NB4 (cell line): ENCODE measurements at regions not wholly inside any gene's neighbourhood (a gene's known extent, or its start where the extent isn't known, plus 50 kb on each side); places are given as distances from the start of the nearest gene placed in this dataset.

Experiments used
- DNase-seq: peaks from one replicate; pipeline ENCODE4 v3.0.0; 2010; ENCODE audit warnings: low read depth
- H3K4me3 ChIP-seq: one replicate; pipeline ENCODE4 v1.5.1; 2011; ENCODE audit warnings: mild to moderate bottlenecking, low read depth, low read length, moderate library complexity
- MYC ChIP-seq: IDR thresholded peaks from 2 replicates; pipeline ENCODE4 v1.6.1; 2011; ENCODE audit warnings: low read depth, low read length
- POLR2A ChIP-seq: IDR thresholded peaks from 2 replicates; pipeline ENCODE4 v1.6.1; 2011; ENCODE audit warnings: mild to moderate bottlenecking; ENCODE audit not compliant: insufficient read length; ENCODE audit errors: extremely low read depth
- TF ChIP-seq, protein P1 (sequence below): IDR thresholded peaks from one replicate; pipeline ENCODE4 v1.5.1; 2012; ENCODE audit warnings: low read depth, low read length
- TF ChIP-seq, protein P2 (sequence below): IDR thresholded peaks from 2 replicates; pipeline ENCODE4 v1.6.1; 2011; ENCODE audit warnings: low read depth, low read length

DNA sequence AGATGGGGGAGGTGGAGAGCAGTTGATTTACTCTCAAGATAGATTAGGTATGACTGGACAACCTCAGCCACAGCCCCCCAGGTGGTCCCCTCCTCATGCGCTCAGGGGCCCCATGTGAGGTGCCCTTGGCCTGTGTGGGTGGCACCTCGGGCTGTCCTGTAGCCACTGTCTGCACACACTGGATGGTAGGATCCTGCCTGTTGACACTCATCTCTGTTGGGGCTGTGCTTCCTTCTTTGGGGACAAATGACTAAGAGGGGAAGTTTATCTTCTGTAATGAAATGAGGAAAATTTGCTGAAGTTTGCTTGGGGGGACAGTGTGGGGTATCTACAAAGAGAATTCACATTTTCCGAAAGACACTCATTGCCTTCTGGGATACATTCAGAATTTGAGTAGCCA, 53.6 kb upstream of the ANTXRL start:
- no peak for DNase-seq
- TF ChIP-seq MYC = no peak
- TF ChIP-seq, protein P1, sequence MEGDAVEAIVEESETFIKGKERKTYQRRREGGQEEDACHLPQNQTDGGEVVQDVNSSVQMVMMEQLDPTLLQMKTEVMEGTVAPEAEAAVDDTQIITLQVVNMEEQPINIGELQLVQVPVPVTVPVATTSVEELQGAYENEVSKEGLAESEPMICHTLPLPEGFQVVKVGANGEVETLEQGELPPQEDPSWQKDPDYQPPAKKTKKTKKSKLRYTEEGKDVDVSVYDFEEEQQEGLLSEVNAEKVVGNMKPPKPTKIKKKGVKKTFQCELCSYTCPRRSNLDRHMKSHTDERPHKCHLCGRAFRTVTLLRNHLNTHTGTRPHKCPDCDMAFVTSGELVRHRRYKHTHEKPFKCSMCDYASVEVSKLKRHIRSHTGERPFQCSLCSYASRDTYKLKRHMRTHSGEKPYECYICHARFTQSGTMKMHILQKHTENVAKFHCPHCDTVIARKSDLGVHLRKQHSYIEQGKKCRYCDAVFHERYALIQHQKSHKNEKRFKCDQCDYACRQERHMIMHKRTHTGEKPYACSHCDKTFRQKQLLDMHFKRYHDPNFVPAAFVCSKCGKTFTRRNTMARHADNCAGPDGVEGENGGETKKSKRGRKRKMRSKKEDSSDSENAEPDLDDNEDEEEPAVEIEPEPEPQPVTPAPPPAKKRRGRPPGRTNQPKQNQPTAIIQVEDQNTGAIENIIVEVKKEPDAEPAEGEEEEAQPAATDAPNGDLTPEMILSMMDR = no peak
- no peak for TF ChIP-seq POLR2A
- TF ChIP-seq, protein P2, sequence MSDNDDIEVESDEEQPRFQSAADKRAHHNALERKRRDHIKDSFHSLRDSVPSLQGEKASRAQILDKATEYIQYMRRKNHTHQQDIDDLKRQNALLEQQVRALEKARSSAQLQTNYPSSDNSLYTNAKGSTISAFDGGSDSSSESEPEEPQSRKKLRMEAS = no peak

DNA sequence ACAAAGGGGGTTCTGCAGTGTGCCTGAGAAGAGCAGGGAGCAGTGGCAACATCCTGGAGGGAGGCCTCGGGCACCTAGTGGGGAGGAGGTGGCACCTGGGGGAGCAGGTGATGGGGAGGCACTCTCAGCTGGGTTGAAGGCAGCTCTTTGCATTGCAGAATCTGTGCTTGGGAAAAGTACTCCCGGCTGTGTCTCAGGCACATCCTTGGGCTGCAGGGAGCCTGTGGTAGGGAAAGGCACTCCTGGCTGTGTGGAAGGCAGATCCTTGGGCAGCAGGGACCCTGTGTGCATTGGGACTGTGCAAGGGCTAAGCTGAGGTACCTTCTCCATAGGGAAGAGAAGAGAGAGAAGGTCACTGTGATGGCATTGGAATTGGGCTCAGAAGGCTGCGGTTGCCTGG, 52.8 kb upstream of the ANTXRL start:
- DNase-seq = no peak
- H3K4me3 ChIP-seq = no peak overlapping the region
- TF ChIP-seq, protein P1 = no peak
- TF ChIP-seq MYC (no peak), POLR2A (no peak)
- TF ChIP-seq, protein P2 = no peak

More for the DNA sequence above, 53.6 kb upstream of the ANTXRL start:
- H3K4me3 ChIP-seq = no peak overlapping the region

DNA sequence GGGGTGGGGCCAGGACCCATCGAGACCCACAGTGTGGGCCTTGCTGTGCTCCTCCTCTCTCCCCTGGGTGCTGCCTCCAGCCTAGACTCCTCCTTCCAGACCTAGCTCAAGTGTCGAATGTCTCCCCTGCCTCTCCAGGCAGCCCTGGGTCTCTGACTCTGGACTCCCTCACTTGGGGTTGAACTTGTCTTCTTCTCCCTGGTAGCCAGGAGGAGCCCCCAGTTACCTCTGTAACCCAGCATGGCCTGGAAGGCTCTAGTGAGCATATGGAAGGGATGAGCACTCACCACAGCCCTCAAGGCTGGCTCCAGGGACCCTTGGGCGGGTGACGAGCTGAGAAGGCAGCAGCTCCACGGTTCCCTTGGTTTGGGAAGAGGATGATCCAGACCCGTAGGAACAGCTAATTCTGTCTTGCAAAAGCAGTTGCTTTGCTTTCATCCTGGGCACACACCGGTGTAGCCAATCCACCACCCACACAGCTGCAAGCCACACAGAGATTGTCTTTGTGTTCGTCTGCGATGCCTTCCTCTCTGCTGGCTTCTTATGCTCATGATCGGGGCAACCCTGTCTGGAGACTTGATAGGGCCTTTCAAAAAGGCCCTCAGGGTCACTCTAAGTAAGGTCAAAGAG, 52.3 kb upstream of the ANTXRL start:
- DNase-seq = no peak
- H3K4me3 ChIP-seq = no peak overlapping the region
- TF ChIP-seq, protein P1 = no peak

DNA sequence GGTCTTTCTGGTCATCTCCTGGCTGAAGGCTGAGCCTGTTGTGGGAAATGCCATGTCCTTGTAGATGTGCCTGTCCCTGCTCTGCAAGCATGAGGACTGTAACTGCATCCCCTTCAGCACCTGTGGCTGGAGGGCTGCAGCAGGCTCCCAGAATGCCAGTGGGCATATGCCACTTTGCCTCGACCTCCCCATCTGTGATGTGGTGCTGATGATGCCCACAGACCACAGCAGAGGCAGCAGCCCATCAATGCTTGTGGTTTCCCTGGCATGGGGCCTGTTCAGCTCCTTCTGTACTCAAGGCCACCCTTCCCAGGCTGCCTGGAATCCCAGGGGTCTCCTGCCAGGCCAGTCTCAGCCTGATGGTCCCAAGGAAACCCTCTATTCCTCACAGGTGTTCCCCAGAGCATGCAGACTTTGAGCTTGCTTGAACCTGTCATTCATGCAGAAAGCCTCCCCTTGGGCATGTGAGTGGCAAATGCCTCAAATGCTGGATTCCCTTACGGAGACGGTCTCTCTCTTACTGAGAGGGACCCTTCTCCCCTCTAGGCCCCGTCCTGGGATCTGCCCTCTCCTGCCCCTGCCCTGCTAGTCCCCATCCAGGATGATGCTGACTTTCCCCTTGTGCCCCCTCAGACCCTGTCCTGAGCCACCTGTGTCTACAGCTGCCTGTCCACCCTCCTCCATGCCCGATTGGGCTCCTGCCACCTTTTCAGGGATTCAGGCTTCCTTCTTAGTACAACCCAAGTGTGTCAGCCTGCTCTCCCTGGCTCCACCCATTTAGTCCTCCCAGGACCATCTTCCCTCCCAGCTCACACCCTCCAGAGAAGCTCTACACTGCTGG, 50.9 kb upstream of the ANTXRL start:
- no peak overlapping the region for H3K4me3 ChIP-seq
- no peak for DNase-seq
- TF ChIP-seq, protein P1 = no peak
- TF ChIP-seq, protein P2 = no peak
- TF ChIP-seq POLR2A = no peak

DNA sequence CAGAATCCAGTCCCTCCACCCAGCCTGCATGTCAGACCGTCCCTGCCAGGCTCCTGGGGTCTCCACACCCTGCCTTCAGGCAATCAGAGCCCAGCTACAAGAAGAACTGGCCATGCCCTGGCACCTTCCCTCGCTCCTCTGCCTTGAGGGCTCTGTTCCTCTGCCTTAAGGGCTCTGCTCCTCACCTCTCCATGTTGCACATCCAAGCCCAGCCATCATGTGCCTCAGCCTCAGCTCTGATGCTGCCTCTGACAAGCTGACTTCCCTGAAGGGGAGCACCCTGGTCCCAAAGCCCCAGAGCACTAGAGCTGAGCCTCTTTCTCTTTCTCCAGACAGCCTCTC, 50.3 kb upstream of the ANTXRL start:
- no peak for DNase-seq
- H3K4me3 ChIP-seq = no peak overlapping the region
- TF ChIP-seq, protein P1 = no peak
- TF ChIP-seq POLR2A (no peak), MYC (no peak)
- TF ChIP-seq, protein P2 = no peak
